Mononuclear cell (primary cell): ENCODE measurements at regions not wholly inside any gene's neighbourhood (a gene's known extent, or its start where the extent isn't known, plus 50 kb on each side); places are given as distances from the start of the nearest gene placed in this dataset.

Source experiments
- H3K27me3 ChIP-seq: 2 replicates; pipeline ENCODE4 v1.6.0; 2011; ENCODE audit warnings: low read length, control low read depth; ENCODE audit not compliant: insufficient read depth
- H3K4me1 ChIP-seq: 2 replicates; pipeline ENCODE4 v1.5.1; 2011; ENCODE audit warnings: mild to moderate bottlenecking, low read length, control low read depth; ENCODE audit not compliant: insufficient read depth
- H3K4me3 ChIP-seq: 2 replicates; pipeline ENCODE4 v1.5.1; 2011; ENCODE audit warnings: mild to moderate bottlenecking, low read length, moderate library complexity
- H3K9me3 ChIP-seq: 2 replicates; pipeline ENCODE4 v1.5.1; 2011; ENCODE audit warnings: low read depth, mild to moderate bottlenecking, control low read depth, low read length

- Histone ChIP-seq H3K4me3 (no peak overlapping the region), H3K4me1 (no peaks in the 10 kb centered on the region), H3K9me3 (no peaks in the 10 kb centered on the region), H3K27me3 (peaks cover 4% of the 10 kb centered on the region)
Measured at GRCh38 chr1:47675721-47676120, 237.9 kb downstream of the FOXD2 start.

DNA sequence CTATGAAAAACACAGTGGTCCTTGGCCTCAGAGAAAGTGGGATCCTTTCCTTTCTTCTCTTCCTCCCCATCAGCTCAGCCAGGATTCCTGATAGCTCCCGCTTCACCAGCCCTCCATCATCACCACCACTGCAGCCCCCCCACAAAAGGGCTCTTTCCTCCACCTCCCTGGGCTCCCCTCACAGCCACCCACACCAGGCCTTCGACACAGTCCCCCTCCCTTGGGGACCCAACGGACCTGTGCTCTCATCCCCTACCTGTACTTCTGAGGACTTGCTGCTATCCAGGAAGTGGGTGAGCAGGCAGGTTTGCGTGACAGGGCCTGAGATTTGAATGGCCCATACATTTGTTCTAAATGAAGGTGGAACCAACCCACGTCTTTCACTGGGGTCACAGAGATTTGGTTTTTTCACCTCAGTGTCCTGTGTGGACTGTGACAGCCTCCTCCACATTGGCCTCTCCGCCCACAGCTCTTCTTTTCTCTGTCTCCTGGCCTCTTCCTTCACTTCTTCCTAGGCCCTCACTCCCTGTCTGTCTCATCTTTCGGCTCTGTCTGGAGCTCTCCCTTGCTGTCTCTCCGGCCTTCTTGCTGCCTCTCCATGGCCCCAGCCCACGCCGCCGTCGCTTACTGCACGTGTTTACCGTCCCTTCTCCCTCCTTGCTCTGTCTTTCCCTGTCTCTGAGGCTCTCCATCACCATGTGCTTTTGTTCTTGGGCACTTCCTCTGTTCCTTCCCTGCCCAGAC lies 238.6 kb downstream of the FOXD2 start:
- H3K9me3 ChIP-seq, result no peaks in the 10 kb centered on the region
- H3K4me1 ChIP-seq, result no peaks in the 10 kb centered on the region
- H3K27me3 ChIP-seq, result peaks cover under 1% of the 10 kb centered on the region
- H3K4me3 ChIP-seq, result no peak overlapping the region

GRCh38 chr1:47677241-47677940 lies 239.5 kb downstream of the FOXD2 start:
- Histone ChIP-seq H3K9me3 (no peaks in the 10 kb centered on the region), H3K4me1 (no peaks in the 10 kb centered on the region), H3K27me3 (no peaks in the 10 kb centered on the region), H3K4me3 (no peak overlapping the region)

DNA sequence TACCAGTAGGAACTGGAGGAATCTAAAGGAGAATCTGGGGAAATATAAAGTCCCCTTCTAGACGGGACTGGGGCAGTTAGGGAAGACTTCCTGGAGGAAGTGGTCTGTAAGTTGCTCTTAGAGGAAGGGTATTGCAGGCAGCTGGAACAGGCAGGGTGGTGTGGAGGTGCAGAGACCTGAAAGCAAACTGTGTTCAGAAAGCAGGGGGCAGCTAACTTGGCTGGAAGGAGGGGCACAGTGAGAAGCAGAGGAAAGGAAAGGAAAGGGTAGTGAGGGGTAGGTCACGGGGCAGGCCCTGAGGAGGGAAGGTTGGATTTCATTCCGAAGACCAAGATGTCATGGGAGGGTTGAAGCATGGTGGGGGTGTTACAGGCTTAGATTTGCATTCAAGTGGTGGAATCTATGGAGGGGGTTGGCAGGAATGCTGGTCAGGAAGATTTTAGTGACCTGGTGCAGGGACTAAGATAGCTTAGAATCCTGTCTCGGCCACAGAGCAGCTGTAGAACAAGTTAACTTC lies 240.7 kb downstream of the FOXD2 start:
- Histone ChIP-seq H3K4me1 (no peaks in the 10 kb centered on the region), H3K4me3 (no peak overlapping the region), H3K27me3 (no peaks in the 10 kb centered on the region), H3K9me3 (no peaks in the 10 kb centered on the region)

- Histone ChIP-seq H3K4me3 (no peak overlapping the region), H3K9me3 (no peaks in the 10 kb centered on the region), H3K4me1 (no peaks in the 10 kb centered on the region), H3K27me3 (no peaks in the 10 kb centered on the region)
Measured at GRCh38 chr1:47679301-47679791, 241.5 kb downstream of the FOXD2 start.

GRCh38 chr1:47679826-47680225 lies 242.0 kb downstream of the FOXD2 start:
- Histone ChIP-seq H3K27me3 (no peaks in the 10 kb centered on the region), H3K9me3 (no peaks in the 10 kb centered on the region), H3K4me1 (no peaks in the 10 kb centered on the region), H3K4me3 (no peak overlapping the region)

- H3K9me3 ChIP-seq, result no peaks in the 10 kb centered on the region
- H3K4me3 ChIP-seq, result no peak overlapping the region
- no peaks in the 10 kb centered on the region for H3K4me1 ChIP-seq
- no peaks in the 10 kb centered on the region for H3K27me3 ChIP-seq
Measured at GRCh38 chr1:47680815-47681475, 243.1 kb downstream of the FOXD2 start.

DNA sequence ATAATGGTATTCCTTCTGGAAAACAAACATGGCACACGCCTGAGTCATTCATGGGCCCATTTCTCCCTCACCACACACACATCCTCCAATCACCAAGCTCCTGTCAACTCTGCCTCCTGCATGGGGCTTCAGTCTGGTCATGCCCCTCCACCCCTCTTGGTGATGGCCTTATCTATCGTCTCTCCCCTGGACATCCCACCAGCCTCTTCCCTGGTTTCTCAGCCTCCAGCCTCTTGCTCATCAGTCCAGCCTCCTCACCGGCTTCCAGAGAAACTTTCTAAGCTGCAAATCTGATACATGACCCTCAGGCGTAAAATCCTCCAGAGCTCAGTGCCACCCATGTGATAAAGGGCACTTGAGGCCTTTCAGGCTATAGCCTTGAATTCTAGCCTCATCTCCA lies 243.9 kb downstream of the FOXD2 start:
- H3K9me3 ChIP-seq, result no peaks in the 10 kb centered on the region

GRCh38 chr1:47682198-47682597 lies 244.4 kb downstream of the FOXD2 start:
- Histone ChIP-seq H3K4me1 (no peaks in the 10 kb centered on the region), H3K9me3 (no peaks in the 10 kb centered on the region), H3K27me3 (no peaks in the 10 kb centered on the region), H3K4me3 (no peak overlapping the region)

More for the DNA sequence above, 243.9 kb downstream of the FOXD2 start:
- no peaks in the 10 kb centered on the region for H3K27me3 ChIP-seq
- no peak overlapping the region for H3K4me3 ChIP-seq
- no peaks in the 10 kb centered on the region for H3K4me1 ChIP-seq

- no peaks in the 10 kb centered on the region for H3K4me1 ChIP-seq
- H3K27me3 ChIP-seq, result no peaks in the 10 kb centered on the region
- H3K9me3 ChIP-seq, result no peaks in the 10 kb centered on the region
- H3K4me3 ChIP-seq, result no peak overlapping the region
Measured at GRCh38 chr1:47682786-47683350, 245.0 kb downstream of the FOXD2 start.

DNA sequence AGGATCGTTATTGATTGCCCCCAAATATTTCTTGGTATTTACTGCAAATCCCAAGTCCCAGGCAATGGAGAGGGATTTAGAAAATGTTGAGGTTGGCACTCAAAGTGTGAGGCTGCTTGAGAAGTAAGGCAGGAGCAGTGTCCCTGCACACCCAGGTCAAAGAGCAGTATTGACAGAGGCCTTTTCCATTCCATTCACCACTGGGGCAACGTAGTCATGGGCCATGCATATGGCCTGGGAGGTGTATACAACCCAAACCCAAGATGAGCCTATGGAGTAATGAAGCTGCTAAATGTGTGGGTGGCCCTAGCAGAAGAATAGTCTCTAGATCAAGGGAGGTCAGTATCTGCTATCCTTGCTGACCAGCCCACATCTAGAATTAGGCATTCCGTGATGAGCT lies 245.6 kb downstream of the FOXD2 start:
- H3K27me3 ChIP-seq, result no peaks in the 10 kb centered on the region

DNA sequence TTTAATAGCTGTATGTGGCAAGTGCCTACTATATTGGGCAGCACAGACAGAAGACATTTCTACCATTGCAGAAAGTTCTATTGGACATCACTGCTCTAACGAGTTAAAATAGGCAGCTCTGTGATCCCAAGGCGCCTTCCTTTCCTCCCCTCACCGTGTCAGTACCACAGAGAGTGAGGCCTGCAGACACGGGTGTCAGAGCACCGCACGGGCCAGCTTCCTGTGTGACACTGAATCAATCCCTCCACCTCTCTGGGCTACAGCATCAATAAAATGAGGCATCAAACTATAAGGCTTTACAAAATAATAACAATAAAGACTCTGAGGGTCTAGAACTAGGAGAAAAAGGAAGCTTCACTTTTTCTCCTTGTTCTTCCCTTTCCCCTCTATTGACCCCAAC lies 246.7 kb downstream of the FOXD2 start:
- H3K4me3 ChIP-seq, result no peak overlapping the region
- no peaks in the 10 kb centered on the region for H3K4me1 ChIP-seq
- H3K27me3 ChIP-seq, result no peaks in the 10 kb centered on the region
- H3K9me3 ChIP-seq, result no peaks in the 10 kb centered on the region

More for the DNA sequence above, 245.6 kb downstream of the FOXD2 start:
- Histone ChIP-seq H3K4me3 (no peak overlapping the region), H3K9me3 (no peaks in the 10 kb centered on the region), H3K4me1 (no peaks in the 10 kb centered on the region)

DNA sequence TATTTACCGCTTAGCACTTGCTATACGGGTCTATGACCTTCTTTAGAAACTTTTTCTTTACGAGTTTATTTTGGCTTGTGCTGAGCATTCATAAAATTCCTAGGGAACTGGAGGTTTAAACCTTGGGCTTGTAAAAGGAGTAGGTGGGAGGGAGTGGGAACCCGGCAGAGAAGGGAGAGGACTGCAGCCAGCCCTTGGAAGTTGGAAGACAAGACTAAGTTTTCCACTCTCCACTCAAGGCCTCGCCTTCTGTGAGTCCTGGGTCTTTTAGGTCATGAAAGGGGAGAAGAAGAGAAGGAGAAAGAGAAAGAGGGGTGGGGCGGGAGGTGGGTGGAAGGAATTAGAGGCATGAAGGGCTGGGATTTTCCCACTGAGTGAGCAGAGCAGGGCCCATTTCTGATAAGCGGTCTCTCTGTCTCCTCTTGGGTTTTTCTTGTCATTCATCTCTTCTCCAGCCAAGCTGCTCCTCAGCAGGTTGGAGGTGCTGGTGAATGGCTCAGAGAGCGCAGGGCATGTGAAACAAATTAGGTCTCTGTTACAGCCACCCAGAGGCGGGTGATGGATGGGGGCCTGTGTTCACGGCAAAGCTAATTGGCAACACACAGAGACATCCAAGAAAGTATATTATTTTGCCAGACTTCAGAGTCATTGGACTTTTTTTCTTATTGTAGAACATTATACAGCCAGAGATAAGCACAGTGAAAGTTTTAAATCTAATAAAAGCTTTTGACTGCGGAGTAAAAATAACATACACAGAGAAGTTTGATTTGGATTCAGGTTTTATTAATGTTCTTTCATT lies 247.3 kb downstream of the FOXD2 start:
- H3K9me3 ChIP-seq, result no peaks in the 10 kb centered on the region

GRCh38 chr1:47685763-47686066 lies 247.9 kb downstream of the FOXD2 start:
- Histone ChIP-seq H3K4me1 (no peaks in the 10 kb centered on the region), H3K9me3 (no peaks in the 10 kb centered on the region), H3K27me3 (no peaks in the 10 kb centered on the region), H3K4me3 (no peak overlapping the region)

More for the DNA sequence above, 247.3 kb downstream of the FOXD2 start:
- Histone ChIP-seq H3K4me3 (no peak overlapping the region), H3K27me3 (no peaks in the 10 kb centered on the region), H3K4me1 (no peaks in the 10 kb centered on the region)
